CD4-positive, alpha-beta T cell (primary cell): ENCODE measurements at regions not wholly inside any gene's neighbourhood (a gene's known extent, or its start where the extent isn't known, plus 50 kb on each side); places are given as distances from the start of the nearest gene placed in this dataset.
A peak's percentile ranks its signal among the peaks of the same experiment; 100 is the strongest.

Experiments used
- ATAC-seq: fragments of 200-7000 bp; cut with Tn5 transposase; one replicate; pipeline ENCODE4 v1.10.0; 2022; ENCODE audit warnings: mild to moderate bottlenecking; ENCODE audit not compliant: poor library complexity
- CTCF ChIA-PET: fragments of 350-600 bp; sonication (Branson Sonifier 250); formaldehyde crosslinking; loops from one replicate; lab custom pipeline; 2021; ENCODE audit warnings: antibody characterized with exemption, inconsistent platforms; lab: Charles Lee
- POLR2A ChIA-PET: fragments of 350-600 bp; sonication (Branson Sonifier 250); formaldehyde crosslinking; loops from one replicate; lab custom pipeline; 2021; ENCODE audit warnings: antibody characterized with exemption, inconsistent platforms; lab: Charles Lee
- DNase-seq, 14 experiments: peaks; one replicate each; pipeline ENCODE4 v3.0.0-alpha.2; 2013 to 2020; ENCODE audit warnings: mixed read lengths in 2 of 14
- H3K27ac ChIP-seq, 2 donors: one replicate each; pipeline versions ENCODE4 v1.5.1 to v1.7.0; 2013; ENCODE audit warnings: low read length in 2 of 2, low read depth in 1 of 2, mild to moderate bottlenecking in 1 of 2
- H3K27me3 ChIP-seq, 2 experiments: 1 replicate in 1 of 2; 2 replicates in 1 of 2; pipeline versions ENCODE4 v1.6.1 to v1.7.0; 2013; ENCODE audit warnings: low read length in 2 of 2, control low read depth in 1 of 2, mild to moderate bottlenecking in 1 of 2, moderate library complexity in 1 of 2; ENCODE audit not compliant: insufficient read depth in 2 of 2, control insufficient read depth in 1 of 2
- H3K36me3 ChIP-seq: one replicate; pipeline ENCODE4 v1.6.1; 2013; ENCODE audit warnings: low read length, control low read depth; ENCODE audit not compliant: insufficient read depth
- H3K4me1 ChIP-seq: one replicate; pipeline ENCODE4 v1.6.1; 2013; ENCODE audit warnings: low read length, control low read depth; ENCODE audit not compliant: insufficient read depth
- H3K4me3 ChIP-seq: one replicate; pipeline ENCODE4 v1.5.1; 2013; ENCODE audit warnings: mild to moderate bottlenecking, low read length, moderate library complexity
- H3K9me3 ChIP-seq, 2 experiments: 1 replicate in 1 of 2; 2 replicates in 1 of 2; pipeline versions ENCODE4 v1.6.1 to v1.7.0; 2013; ENCODE audit warnings: low read length in 2 of 2, mild to moderate bottlenecking in 2 of 2, control low read depth in 1 of 2, moderate library complexity in 1 of 2; ENCODE audit not compliant: control insufficient read depth in 1 of 2, insufficient read depth in 1 of 2
- H3K27ac Mint-ChIP-seq: one replicate; pipeline ENCODE4 v1.8.0; 2020; ENCODE audit warnings: mixed read lengths
- H3K27me3 Mint-ChIP-seq: one replicate; pipeline ENCODE4 v1.8.0; 2021; ENCODE audit warnings: mixed read lengths
- H3K36me3 Mint-ChIP-seq: one replicate; pipeline ENCODE4 v1.8.0; 2021; ENCODE audit warnings: low read depth, mixed read lengths
- H3K4me1 Mint-ChIP-seq: one replicate; pipeline ENCODE4 v1.8.0; 2021; ENCODE audit warnings: low read depth, mixed read lengths
- H3K4me3 Mint-ChIP-seq: one replicate; pipeline ENCODE4 v1.8.0; 2020; ENCODE audit warnings: mild to moderate bottlenecking, mixed read lengths
- H3K9me3 Mint-ChIP-seq: one replicate; pipeline ENCODE4 v1.8.0; 2020; ENCODE audit warnings: mixed read lengths
- CTCF ChIP-seq: fragments of 200-600 bp; IDR thresholded peaks from one replicate; pipeline ENCODE4 v1.8.0; 2022; ENCODE audit warnings: antibody characterized with exemption, mild to moderate bottlenecking
- intact Hi-C, 2 experiments: fragments of 100-400 bp; cut with DNase I in 1 of 2; cut with micrococcal nuclease in 1 of 2; formaldehyde crosslinking; loops; one replicate each; pipeline versions ENCODE4 v1.15.1 to v1.9.0; 2023 to 2025; cut with DNase I, micrococcal nuclease

DNA sequence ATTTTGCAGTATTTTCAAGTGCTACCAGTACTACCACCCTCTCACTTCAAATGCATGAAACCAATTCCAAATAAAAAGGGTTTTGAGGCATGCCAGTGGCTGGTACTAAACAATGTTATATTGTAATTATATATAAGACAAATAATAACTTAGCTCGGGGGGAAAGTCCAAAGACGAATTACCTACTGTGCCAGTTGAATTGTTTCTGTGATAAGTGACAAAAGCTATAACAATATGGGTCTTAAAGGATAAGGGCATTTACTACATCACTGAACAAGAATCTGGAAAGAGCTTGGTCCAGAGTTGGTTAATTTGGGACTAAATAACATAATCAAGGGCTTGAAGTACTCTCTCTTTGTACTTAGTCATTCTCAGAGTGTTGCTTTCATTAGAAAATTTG, 404.7 kb upstream of the CHAC2 start:
- no peaks in the 10 kb centered on the region for H3K4me1 ChIP-seq
- TF ChIP-seq CTCF: no peak
- DNase-seq: no peak

GRCh38 chr2:53356291-53356905, 411.2 kb upstream of the CHAC2 start:
- Mint-ChIP-seq H3K27me3 (no peaks in the 10 kb centered on the region), H3K4me1 (no peaks in the 10 kb centered on the region), H3K27ac (no peak overlapping the region), H3K9me3 (peaks cover 11% of the 10 kb centered on the region), H3K36me3 (no peaks in the 10 kb centered on the region), H3K4me3 (no peak overlapping the region)
- Histone ChIP-seq H3K36me3 (no peaks in the 10 kb centered on the region), H3K4me1 (no peaks in the 10 kb centered on the region), H3K27me3 (no peaks in the 10 kb centered on the region), H3K9me3 (peaks cover 0 to 13% of the 10 kb centered on the region in 2 experiments), H3K27ac (no peak overlapping the region), H3K4me3 (no peak overlapping the region)
- intact Hi-C loops: no loop called here
- TF ChIP-seq CTCF: no peak
- ChIA-PET CTCF (no interaction called here), POLR2A (no interaction called here)
- DNase-seq (peak in 1 of 14 experiments; percentile 4), ATAC-seq (no peak)

More for the DNA sequence above, 404.7 kb upstream of the CHAC2 start:
- no peak overlapping the region for H3K27ac Mint-ChIP-seq
- Histone ChIP-seq H3K9me3 (no peaks in the 10 kb centered on the region), H3K27ac (no peak overlapping the region), H3K36me3 (no peaks in the 10 kb centered on the region), H3K4me3 (no peak overlapping the region), H3K27me3 (no peaks in the 10 kb centered on the region)
- ChIA-PET CTCF (no interaction called here), POLR2A (no interaction called here)
- H3K4me1 Mint-ChIP-seq: no peaks in the 10 kb centered on the region
- intact Hi-C loops: no loop called here
- H3K27me3 Mint-ChIP-seq: no peaks in the 10 kb centered on the region
- ATAC-seq: no peak
- peaks cover 9% of the 10 kb centered on the region for H3K9me3 Mint-ChIP-seq
- H3K36me3 Mint-ChIP-seq: no peaks in the 10 kb centered on the region
- no peak overlapping the region for H3K4me3 Mint-ChIP-seq

GRCh38 chr2:53353135-53354114, 414.2 kb upstream of the CHAC2 start:
- Histone ChIP-seq H3K27me3 (no peaks in the 10 kb centered on the region), H3K27ac (no peak overlapping the region), H3K36me3 (no peaks in the 10 kb centered on the region), H3K4me3 (no peak overlapping the region), H3K9me3 (peaks cover 0 to 13% of the 10 kb centered on the region in 2 experiments), H3K4me1 (no peaks in the 10 kb centered on the region)
- ChIA-PET CTCF (interaction anchor here (0.6 kb wide), 2 partner anchors 201 to 328 kb away, joined by 3 read pairs; no protein-coding TSS in a partner anchor), POLR2A (no interaction called here)
- Mint-ChIP-seq H3K4me3 (no peak overlapping the region), H3K4me1 (no peaks in the 10 kb centered on the region), H3K27me3 (no peaks in the 10 kb centered on the region), H3K27ac (no peak overlapping the region), H3K36me3 (no peaks in the 10 kb centered on the region), H3K9me3 (peaks cover 11% of the 10 kb centered on the region)
- TF ChIP-seq CTCF: no peak
- intact Hi-C loops: no loop called here
- DNase-seq (no peak), ATAC-seq (no peak)
